ENCODE measurements at regions not wholly inside any gene's neighbourhood (a gene's known extent, or its start where the extent isn't known, plus 50 kb on each side); places are given as distances from the start of the nearest gene placed in this dataset.

GRCh38 chr18:78703291-78703690, 276.3 kb upstream of the SALL3 start:
- DNase-seq (ENCODE audit: low read depth): no peak

DNA sequence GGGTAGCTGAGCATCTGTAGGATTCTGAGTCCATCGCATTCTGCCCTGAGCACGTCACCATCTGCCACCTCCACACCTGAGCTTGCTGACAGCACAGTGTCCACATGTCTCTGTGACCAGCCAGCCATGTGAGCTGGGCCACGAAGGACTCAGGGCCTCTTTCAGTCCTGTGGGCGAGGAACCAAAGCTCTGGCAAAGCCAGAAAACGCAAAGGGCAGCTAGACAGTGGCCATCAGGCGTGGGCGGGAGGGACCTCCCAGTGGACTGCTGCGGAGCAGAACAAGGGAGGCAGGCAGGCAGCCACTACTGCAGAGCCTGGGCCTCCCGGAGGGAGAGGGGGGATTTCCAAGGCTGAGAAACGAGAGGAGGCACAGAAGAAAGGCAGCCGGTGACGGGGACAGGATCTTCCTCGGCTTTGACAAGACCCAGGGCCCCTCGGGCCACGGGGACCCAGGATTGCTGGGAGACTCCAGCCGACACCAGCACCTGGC, 274.6 kb upstream of the SALL3 start:
- no peak for DNase-seq (ENCODE audit: low read depth)

- no peak for DNase-seq (ENCODE audit: low read depth)
Observed at GRCh38 chr18:78709261-78709809, 270.3 kb upstream of the SALL3 start.

DNA sequence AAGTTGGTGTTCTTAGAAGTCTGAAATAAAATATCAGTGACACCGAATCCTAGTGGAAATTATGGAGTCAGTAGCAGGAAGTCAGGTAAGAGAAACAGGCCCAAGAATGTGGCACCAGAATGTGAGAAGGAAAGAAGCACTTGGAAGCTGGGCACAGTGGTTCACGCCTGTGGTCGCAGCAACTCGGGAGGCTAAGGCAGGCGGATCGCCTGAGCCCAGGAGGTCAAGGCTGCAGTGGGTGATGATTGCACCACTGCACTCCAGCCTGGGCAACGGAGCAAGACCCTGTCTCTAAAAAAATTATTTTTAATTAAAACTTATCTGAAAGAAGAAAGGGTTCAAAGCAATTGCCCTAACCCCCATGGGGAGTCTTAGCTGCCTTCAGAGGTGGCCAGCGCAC, 268.3 kb upstream of the SALL3 start:
- no peak for DNase-seq (ENCODE audit: low read depth)

- DNase-seq (ENCODE audit: low read depth): no peak
Observed at GRCh38 chr18:78711971-78712370, 267.6 kb upstream of the SALL3 start.

GRCh38 chr18:78713069-78713468, 266.5 kb upstream of the SALL3 start:
- DNase-seq (ENCODE audit: low read depth): no peak

- DNase-seq (ENCODE audit: low read depth): no peak
Observed at GRCh38 chr18:78713726-78714125, 265.9 kb upstream of the SALL3 start.

GRCh38 chr18:78716022-78716421, 263.6 kb upstream of the SALL3 start:
- no peak for DNase-seq (ENCODE audit: low read depth)

DNA sequence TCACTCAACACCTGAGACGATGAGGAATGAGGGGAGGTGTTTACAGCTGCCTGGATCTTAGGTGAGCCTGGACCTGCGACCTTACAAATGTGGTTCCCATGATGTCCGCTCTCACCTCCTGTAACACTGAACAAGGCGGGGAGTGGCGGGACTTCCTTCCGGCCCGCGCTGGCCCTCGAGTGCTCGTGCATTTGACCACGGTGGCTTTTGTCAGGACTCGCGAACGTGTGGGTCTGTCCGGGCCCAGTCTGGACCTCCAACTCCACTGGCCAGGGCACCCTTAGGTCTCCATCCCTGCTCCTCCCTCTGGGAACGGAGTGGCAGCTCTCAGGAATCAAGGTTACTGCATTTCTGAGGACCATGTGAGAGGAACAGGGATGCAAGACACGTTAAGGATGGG, 263.0 kb upstream of the SALL3 start:
- no peak for DNase-seq (ENCODE audit: low read depth)

DNA sequence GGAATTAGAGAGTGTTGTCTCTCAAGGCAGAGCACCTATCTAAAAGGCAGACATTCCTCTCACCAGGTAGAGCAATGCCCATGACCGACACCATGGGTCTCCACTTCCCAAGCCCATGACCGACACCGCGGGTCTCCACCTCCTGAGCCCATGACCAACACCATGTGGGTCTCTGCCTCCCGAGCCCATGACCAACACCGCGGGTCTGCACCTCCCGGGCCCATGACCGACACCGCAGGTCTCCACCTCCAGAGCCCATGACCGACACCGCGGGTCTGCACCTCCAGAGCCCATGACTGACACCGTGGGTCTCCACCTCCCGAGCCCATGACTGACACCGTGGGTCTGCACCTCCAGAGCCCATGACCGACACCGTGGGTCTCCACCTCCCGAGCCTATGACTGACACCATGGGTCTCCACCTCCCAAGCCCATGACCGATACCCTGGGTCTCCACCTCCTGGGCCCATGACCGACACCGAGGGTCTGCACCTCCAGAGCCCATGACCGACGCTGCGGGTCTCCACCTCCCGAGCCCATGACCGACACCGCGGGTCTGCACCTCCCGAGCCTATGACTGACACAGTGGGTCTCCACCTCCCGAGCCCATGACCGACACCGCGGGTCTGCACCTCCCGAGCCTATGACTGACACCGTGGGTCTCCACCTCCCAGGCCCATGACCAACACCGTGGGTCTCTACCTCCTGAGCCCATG, 262.4 kb upstream of the SALL3 start:
- DNase-seq (ENCODE audit: low read depth): no peak

DNA sequence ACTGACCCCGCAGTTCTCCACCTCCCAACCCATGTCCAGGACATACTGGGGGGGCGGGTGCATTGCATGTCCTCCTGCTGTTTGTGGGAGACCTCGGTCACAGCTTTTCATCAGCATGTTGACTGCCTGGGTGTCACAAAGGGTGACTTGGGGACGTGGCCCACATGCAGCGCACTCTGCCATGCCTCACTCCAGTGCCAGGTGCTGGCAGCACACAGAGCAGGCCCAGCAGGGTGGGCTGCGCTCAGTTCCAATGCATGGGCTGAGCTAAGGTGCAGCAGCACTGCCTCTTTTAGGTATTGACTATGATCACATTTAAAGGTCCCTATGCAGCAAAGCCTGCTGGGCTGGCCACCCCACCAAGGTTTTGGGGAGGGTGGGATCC, 261.9 kb upstream of the SALL3 start:
- DNase-seq (ENCODE audit: low read depth): no peak

DNA sequence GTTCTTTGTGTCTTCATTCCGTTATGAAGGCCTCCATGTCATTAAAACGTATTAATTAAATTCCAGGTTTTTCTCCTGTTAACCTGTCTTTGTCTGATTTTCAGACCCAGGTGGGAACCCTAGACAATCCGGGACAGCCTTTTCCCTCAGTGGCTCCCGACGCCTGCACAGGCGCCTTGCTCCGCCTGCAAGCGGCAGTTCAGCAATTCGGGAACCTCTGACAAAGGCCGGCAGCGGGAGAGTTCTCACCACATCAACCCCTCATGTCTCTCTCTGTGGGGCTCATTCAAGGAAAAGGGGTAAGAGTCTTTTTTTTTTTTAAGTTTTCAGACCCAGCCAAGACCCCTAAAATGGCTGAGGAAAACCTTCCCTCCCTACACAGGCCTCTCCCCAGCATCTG, 259.8 kb upstream of the SALL3 start:
- no peak for DNase-seq (ENCODE audit: low read depth)

- no peak for DNase-seq (ENCODE audit: low read depth)
Observed at GRCh38 chr18:78720456-78721237, 259.0 kb upstream of the SALL3 start.

DNA sequence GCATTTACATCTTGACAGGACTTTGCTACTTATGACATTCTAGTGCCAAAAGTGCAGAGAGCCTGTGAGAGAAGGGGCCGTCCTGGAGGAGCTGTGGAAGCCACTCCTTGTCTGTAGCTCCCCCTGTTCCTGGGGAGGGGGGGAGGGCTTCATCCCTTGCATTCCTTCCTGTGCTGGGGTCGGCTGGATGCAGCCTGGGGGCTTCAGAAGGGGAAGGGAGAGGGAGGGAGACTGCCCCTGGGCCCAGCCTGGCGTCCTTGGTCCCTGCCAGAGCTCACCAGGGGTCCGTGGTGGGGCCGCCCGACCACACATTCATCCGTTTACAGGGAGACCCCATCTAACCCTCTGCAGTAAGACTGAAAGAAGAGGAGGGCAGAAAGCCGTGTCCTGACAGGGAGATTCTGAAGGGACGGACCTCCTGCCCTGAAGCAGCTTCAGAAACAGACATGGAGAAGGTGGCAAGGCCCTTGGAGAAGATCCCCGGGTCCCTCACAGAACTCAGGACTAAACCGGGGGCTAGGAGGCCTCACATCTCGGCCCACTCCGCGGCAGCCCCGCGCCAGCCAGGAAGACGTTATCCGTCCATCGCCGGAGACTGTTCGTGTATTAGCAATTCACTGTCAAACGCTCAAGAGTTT, 258.3 kb upstream of the SALL3 start:
- DNase-seq (ENCODE audit: low read depth): no peak

GRCh38 chr18:78721981-78722380, 257.6 kb upstream of the SALL3 start:
- DNase-seq (ENCODE audit: low read depth): no peak

DNA sequence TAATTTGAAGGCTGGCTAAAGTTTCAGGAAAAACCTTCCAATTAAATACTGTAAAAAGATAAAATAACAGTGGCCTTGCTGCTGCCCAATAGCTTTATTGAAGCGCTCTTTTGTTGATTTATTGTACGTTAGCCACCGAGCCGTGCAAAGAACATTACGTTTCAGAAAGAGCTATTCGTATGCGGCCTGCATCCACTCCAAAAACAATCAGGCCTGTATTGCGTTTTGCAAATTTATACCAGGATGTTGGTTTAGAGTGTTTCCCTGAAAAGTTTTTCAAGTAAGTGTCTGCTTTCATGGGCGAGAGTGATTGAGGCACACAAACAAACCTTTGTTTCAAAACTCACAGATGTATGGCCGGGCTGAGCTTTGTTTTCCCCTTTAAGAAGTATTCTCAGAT, 257.2 kb upstream of the SALL3 start:
- DNase-seq (ENCODE audit: low read depth): no peak

- DNase-seq (ENCODE audit: low read depth): no peak
Observed at GRCh38 chr18:78722929-78723710, 256.5 kb upstream of the SALL3 start.

DNA sequence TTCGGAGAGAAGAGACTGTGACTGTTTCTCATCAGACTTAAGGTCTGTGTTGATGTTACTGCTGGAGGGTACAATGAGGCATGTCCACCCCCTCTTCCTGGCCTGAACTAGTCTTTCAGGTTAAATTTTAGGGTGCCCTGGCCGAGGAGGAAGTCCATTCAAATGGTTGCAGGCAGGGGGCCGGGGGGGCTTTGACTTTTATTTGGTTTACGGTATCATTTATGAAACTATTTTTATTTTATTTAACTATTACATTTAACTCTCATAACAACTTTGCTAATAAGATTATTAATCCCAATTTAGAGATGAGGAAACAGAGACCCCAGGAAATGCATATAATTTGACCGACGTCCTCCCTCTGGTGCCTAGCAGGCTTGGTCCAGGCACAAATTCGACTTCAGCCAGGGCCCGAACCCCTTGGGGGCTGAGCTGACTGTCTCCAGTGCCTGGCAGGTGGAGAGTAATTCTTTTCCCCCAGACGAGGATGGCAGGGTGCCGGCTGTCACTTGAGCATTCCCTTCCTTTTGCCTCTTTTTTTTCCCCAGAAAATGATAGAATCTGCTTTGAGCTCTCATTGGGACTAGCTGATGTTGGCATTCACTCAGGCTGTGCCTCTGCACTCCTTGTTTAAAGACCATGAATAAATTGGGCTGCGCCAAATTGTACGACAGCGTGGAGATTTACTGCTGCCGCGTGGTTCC, 255.3 kb upstream of the SALL3 start:
- no peak for DNase-seq (ENCODE audit: low read depth)

GRCh38 chr18:78725426-78725825, 254.2 kb upstream of the SALL3 start:
- no peak for DNase-seq (ENCODE audit: low read depth)

- DNase-seq (ENCODE audit: low read depth): no peak
Observed at GRCh38 chr18:78726326-78727056, 253.1 kb upstream of the SALL3 start.
